LNCAP (cell line): ENCODE measurements at regions not wholly inside any gene's neighbourhood (a gene's known extent, or its start where the extent isn't known, plus 50 kb on each side); places are given as distances from the start of the nearest gene placed in this dataset.

ENCODE experiments used
- TF ChIP-seq, protein P1 (sequence below): fragments of 450-650 bp; IDR thresholded peaks from 2 replicates; pipeline ENCODE4 v1.5.1; 2017; ENCODE audit warnings: mild to moderate bottlenecking

DNA sequence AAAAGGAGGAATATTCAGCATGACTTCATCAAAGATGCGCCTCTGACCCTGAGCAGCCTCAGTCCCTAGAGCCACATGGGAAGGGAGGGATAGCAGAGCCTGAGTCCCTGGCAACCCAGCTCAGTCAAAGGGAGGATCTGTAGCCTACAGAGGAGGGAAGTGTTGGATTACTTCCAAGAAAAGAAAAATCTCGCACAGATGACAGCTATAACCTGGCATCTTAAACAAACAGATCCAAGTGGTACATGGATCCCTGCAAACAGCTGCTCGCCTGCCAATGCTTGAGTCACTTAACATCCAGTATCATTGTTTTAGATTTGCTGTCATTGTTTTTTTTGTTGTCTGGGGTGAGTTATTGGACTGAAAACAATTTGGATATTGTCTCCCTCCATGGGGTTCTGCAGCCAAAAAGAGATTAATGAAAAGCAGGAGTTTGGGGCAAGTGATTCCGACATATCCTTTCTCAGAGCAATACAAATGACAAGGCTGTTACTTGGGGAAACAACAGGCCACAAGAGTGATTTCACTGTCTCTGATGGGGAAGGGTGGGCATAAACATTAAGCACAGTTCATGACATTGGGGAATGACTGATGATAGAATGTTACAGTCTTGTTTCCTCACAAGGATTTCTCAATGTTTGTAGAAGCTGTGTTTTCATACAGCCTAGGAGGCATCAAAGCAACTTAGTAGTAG is 153.5 kb upstream of the KIF2A start:
- TF ChIP-seq, protein P1, sequence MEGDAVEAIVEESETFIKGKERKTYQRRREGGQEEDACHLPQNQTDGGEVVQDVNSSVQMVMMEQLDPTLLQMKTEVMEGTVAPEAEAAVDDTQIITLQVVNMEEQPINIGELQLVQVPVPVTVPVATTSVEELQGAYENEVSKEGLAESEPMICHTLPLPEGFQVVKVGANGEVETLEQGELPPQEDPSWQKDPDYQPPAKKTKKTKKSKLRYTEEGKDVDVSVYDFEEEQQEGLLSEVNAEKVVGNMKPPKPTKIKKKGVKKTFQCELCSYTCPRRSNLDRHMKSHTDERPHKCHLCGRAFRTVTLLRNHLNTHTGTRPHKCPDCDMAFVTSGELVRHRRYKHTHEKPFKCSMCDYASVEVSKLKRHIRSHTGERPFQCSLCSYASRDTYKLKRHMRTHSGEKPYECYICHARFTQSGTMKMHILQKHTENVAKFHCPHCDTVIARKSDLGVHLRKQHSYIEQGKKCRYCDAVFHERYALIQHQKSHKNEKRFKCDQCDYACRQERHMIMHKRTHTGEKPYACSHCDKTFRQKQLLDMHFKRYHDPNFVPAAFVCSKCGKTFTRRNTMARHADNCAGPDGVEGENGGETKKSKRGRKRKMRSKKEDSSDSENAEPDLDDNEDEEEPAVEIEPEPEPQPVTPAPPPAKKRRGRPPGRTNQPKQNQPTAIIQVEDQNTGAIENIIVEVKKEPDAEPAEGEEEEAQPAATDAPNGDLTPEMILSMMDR, result no peak

DNA sequence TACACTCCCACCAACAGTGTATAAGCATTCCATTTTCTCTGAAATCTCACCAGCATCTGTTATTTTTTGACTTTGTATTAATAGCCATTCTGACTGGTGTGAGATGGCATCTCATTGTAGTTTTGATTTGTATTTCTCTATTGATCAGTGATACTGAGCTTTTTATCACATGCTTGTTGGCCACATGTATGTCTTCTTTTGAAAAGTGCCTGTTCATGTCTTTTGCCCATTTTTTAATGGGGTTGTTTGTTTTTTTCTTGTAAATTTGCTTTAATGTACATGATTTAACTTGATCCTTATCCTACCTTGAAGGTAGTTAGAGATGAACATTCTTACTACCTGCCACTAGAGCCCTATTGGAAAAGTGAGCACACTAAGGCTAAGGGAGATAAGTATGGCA is 151.2 kb upstream of the KIF2A start:
- TF ChIP-seq, protein P1, result no peak

DNA sequence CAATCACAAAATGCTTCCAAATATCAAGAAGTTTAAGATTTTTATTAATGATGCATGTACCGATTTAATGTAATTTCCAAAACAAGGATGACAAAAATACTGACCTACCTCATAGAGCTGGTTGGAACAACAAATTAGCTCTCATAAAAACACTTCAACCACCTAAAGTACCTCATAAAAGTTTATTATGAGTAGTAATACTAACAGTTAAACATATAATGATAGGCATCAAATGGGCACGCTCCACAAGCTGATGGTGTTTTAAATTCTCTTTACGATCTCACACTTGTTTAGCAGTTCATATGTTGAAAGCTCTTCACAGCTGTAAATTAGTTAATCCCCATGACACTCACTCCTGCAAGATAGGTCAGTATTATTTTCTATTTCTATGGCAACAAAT is 150.0 kb upstream of the KIF2A start:
- TF ChIP-seq, protein P1, result no peak

DNA sequence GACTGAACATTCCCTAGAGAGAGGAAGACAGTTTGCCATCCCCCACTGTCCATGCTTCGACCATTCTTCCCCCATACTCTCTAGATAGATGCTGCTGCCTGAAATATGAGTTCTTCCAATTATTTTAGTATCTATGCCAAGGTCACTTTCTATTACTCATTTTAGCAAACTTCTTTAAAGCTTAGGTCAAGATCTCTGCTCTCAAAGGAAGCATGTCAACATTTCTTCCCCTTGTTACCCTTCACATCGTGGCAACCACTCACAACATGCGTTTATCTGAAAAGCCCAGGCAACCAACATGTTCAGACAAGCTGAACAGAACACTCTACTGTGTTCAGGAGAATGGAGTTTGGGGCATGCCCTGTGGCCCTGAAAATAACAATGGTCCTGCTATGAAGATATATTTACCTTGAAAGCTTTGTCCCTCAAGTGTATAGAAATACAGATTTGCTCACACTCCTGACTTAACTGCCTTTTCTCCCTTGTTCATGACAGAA is 138.4 kb upstream of the KIF2A start:
- TF ChIP-seq, protein P1, result no peak

DNA sequence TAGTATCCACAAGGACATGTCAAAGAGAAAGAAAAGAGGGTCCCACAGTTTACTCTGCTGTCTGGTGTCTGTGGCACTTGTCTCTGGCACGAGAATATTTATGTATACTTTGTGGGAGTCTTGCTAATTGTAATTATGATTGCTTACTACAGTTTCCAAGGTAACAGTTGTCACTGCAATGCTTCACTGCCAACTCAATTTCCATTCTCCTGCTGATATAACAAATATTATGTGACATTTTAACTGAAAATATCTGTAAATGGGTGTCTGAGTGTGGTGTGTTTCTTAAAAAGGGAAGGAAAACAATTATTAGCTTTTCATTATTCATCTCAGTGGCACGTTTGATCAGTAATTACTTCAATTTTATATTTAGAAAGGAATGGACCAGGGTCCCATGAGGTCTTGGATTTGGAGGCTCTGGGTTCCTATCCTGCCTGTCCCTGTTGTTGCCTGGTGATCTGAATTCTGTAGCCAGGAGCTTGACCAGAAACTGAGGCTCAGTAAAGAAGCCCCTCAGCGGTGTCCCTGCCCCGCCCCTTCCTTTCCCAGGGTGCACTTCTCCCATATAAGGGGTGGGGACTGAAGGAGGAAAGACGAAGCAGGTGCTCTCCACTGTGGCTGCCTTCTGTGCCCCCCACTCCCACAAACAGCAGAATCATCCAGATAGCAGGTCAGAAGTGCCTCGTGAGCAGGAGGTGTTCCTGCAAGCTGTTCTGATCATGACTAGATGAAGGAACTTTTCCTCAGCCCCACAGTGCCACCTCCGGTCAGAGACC is 137.3 kb upstream of the KIF2A start:
- TF ChIP-seq, protein P1, result no peak

DNA sequence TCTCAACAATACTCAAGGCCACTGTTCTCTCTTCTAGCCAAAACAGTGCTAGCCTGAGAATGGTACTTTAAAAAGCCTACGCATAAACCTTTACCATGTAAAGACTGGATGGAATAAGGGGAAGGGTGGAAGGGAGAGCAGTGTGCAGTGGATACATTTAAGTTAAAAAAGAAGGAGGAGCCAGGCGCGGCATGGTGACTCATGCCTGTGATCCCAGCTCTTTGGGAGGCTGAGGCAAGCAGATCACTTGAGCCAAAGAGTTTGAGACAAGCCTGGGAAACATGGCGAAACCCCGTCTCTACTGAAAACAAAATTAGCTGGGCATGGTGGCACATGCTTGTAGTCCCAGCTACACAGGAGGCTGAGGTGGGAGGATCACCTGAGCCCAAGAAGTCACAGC is 127.7 kb upstream of the KIF2A start:
- TF ChIP-seq, protein P1, result no peak

DNA sequence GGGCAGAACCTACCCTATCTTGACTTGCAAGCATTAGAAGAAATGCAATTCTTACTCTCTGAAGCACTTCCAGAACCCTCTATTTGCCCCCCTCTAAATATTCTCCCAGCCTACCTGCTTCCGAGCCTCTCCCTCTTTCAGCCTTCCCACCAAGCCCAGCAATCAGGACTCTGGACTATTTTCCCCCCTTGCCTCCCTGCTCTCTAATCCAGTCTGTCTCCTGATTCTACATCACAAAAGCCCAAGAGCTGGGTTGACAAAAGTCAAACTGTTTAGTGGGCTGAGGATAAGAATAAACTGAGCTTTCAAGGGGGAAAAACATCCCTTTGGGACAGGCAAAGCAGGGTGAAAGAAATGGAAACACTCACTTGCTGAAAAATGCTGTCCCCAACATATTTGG is 123.2 kb upstream of the KIF2A start:
- TF ChIP-seq, protein P1, result no peak
